ENCODE measurements at regions not wholly inside any gene's neighbourhood (a gene's known extent, or its start where the extent isn't known, plus 50 kb on each side); places are given as distances from the start of the nearest gene placed in this dataset.

GRCh38 chr3:70620956-70621355 is 308.5 kb upstream of the MDFIC2 start:
- BruUV-seq (replicated peaks), result no TSS peak
- intact Hi-C loops (cut with micrococcal nuclease), result no loop called here
- TF ChIP-seq CTCF (conservative IDR thresholded peaks at IDR 0.05; ENCODE audit: low read depth, low read length), result no peak
- TF ChIP-seq EZH2 (IDR thresholded peaks at IDR 0.05; ENCODE audit: low read length, unreplicated experiment), result no peak
- no peak for TF ChIP-seq EZH2phosphoT487 (IDR thresholded peaks at IDR 0.05; ENCODE audit: borderline replicate concordance, low read length)
- CTCF ChIA-PET, result interaction anchor here (0.6 kb wide), 1 partner anchor 263 kb away, joined by 4 read pairs; no protein-coding TSS in a partner anchor
- POLR2A ChIA-PET (ENCODE audit: unreplicated experiment), result no interaction called here
- Histone ChIP-seq H3K4me2 (ENCODE audit: low read length) (no peak overlapping the region), H3K9ac (ENCODE audit: low read length) (no peak overlapping the region), H3K79me2 (ENCODE audit: low read length) (no peaks in the 10 kb centered on the region), H3K27me3 (ENCODE audit: low read length) (no peaks in the 10 kb centered on the region), H3K4me3 (ENCODE audit: low read length) (no peak overlapping the region), H3K36me3 (ENCODE audit: low read depth, low read length) (no peaks in the 10 kb centered on the region; the same call in 1 of the 2 replicates), H3K9me3 (ENCODE audit: low read length) (no peaks in the 10 kb centered on the region), H4K20me1 (ENCODE audit: low read length) (no peaks in the 10 kb centered on the region), H2AFZ (ENCODE audit: low read length) (no peak overlapping the region), H3K9me2 (replicated peaks; ENCODE audit: low read length) (no peaks in the 10 kb centered on the region), H3F3A (ENCODE audit: low read length, unreplicated experiment) (no peaks in the 10 kb centered on the region), H3K4me1 (ENCODE audit: insufficient read depth, low read length) (no peaks in the 10 kb centered on the region), H3K27ac (ENCODE audit: low read length) (no peak overlapping the region)
- DNase-seq (no peak), ATAC-seq (no peak)

GRCh38 chr3:70620367-70620766 is 307.9 kb upstream of the MDFIC2 start:
- no peaks in the 10 kb centered on the region for H3K9me3 ChIP-seq (ENCODE audit: low read length)

More at GRCh38 chr3:70620367-70620766, 307.9 kb upstream of the MDFIC2 start:
- DNase-seq (no peak), ATAC-seq (no peak)
- H2AFZ ChIP-seq (ENCODE audit: low read length), result no peak overlapping the region
- intact Hi-C loops (cut with micrococcal nuclease), result no loop called here
- no peaks in the 10 kb centered on the region for H3K4me1 ChIP-seq (ENCODE audit: insufficient read depth, low read length)
- H3K36me3 ChIP-seq (ENCODE audit: low read depth, low read length), result no peaks in the 10 kb centered on the region; the same call in 1 of the 2 replicates
- H4K20me1 ChIP-seq (ENCODE audit: low read length), result no peaks in the 10 kb centered on the region
- no peak for TF ChIP-seq EZH2phosphoT487 (IDR thresholded peaks at IDR 0.05; ENCODE audit: borderline replicate concordance, low read length)
- no peak for TF ChIP-seq EZH2 (IDR thresholded peaks at IDR 0.05; ENCODE audit: low read length, unreplicated experiment)
- TF ChIP-seq CTCF (conservative IDR thresholded peaks at IDR 0.05; ENCODE audit: low read depth, low read length), result no peak
- H3K79me2 ChIP-seq (ENCODE audit: low read length), result no peaks in the 10 kb centered on the region
- BruUV-seq (replicated peaks), result no TSS peak
- no peak overlapping the region for H3K9ac ChIP-seq (ENCODE audit: low read length)
- H3K27me3 ChIP-seq (ENCODE audit: low read length), result no peaks in the 10 kb centered on the region
- no peak overlapping the region for H3K4me2 ChIP-seq (ENCODE audit: low read length)
- ChIA-PET CTCF (interaction anchor here (0.6 kb wide), 1 partner anchor 263 kb away, joined by 4 read pairs; no protein-coding TSS in a partner anchor), POLR2A (ENCODE audit: unreplicated experiment) (no interaction called here)
- H3F3A ChIP-seq (ENCODE audit: low read length, unreplicated experiment), result no peaks in the 10 kb centered on the region
- no peaks in the 10 kb centered on the region for H3K9me2 ChIP-seq (replicated peaks; ENCODE audit: low read length)
- H3K4me3 ChIP-seq (ENCODE audit: low read length), result no peak overlapping the region
- no peak overlapping the region for H3K27ac ChIP-seq (ENCODE audit: low read length)

Data from PC-3 (cell line).